CD4-positive, CD25-positive, alpha-beta regulatory T cell (primary cell): ENCODE measurements at regions not wholly inside any gene's neighbourhood (a gene's known extent, or its start where the extent isn't known, plus 50 kb on each side); places are given as distances from the start of the nearest gene placed in this dataset.
A peak's percentile ranks its signal among the peaks of the same experiment; 100 is the strongest.

Source experiments
- ATAC-seq, 2 donors: fragments of 150-1000 bp; cut with Tn5 transposase; one replicate each; pipeline ENCODE4 v1.10.0; 2021; ENCODE audit warnings: low read depth in 2 of 2, moderate number of reproducible peaks in 2 of 2, moderate library complexity in 1 of 2
- DNase-seq, 3 donors: peaks; one replicate each; pipeline versions ENCODE4 v3.0.0 to v3.0.0-alpha.2; 2012 to 2022; ENCODE audit warnings: mixed read lengths in 1 of 3
- H3K27ac ChIP-seq: one replicate; pipeline ENCODE4 v1.7.0; 2013; ENCODE audit warnings: mild to moderate bottlenecking, low read length; ENCODE audit not compliant: insufficient read depth, poor library complexity, severe bottlenecking
- H3K27me3 ChIP-seq: one replicate; pipeline ENCODE4 v1.7.0; 2013; ENCODE audit warnings: low read length; ENCODE audit not compliant: control insufficient read depth, insufficient read depth
- H3K36me3 ChIP-seq: one replicate; pipeline ENCODE4 v1.7.0; 2013; ENCODE audit warnings: mild to moderate bottlenecking, low read length, moderate library complexity; ENCODE audit not compliant: control insufficient read depth, insufficient read depth
- H3K4me1 ChIP-seq: 2 replicates; pipeline ENCODE4 v1.7.0; 2013; ENCODE audit warnings: mild to moderate bottlenecking, low read length; ENCODE audit not compliant: insufficient read depth, control insufficient read depth, poor library complexity, severe bottlenecking
- H3K4me3 ChIP-seq: one replicate; pipeline ENCODE4 v1.7.0; 2013; ENCODE audit warnings: low read depth, mild to moderate bottlenecking, low read length, moderate library complexity
- H3K9me3 ChIP-seq, 2 experiments: 1 replicate in 1 of 2; 2 replicates in 1 of 2; pipeline ENCODE4 v1.7.0; 2013; ENCODE audit warnings: low read length in 2 of 2, mild to moderate bottlenecking in 1 of 2, moderate library complexity in 1 of 2; ENCODE audit not compliant: control insufficient read depth in 2 of 2
- H3K27ac Mint-ChIP-seq, 3 donors: one replicate each; pipeline ENCODE4 v1.8.0; 2020 to 2022; ENCODE audit warnings: mild to moderate bottlenecking in 3 of 3, mixed read lengths in 3 of 3, moderate library complexity in 2 of 3
- H3K27me3 Mint-ChIP-seq: one replicate; pipeline ENCODE4 v1.8.0; 2022; ENCODE audit warnings: mild to moderate bottlenecking, mixed read lengths
- H3K36me3 Mint-ChIP-seq: one replicate; pipeline ENCODE4 v1.8.0; 2020; ENCODE audit warnings: mixed read lengths
- H3K4me1 Mint-ChIP-seq, 4 donors: one replicate each; pipeline ENCODE4 v1.8.0; 2020 to 2022; ENCODE audit warnings: mixed read lengths in 4 of 4, mild to moderate bottlenecking in 1 of 4
- H3K4me3 Mint-ChIP-seq, 4 donors: one replicate each; pipeline ENCODE4 v1.8.0; 2020 to 2022; ENCODE audit warnings: mild to moderate bottlenecking in 4 of 4, mixed read lengths in 4 of 4, moderate library complexity in 3 of 4
- H3K9me3 Mint-ChIP-seq, 7 donors: one replicate each; pipeline ENCODE4 v1.8.0; 2020 to 2022; ENCODE audit warnings: mixed read lengths in 7 of 7, mild to moderate bottlenecking in 3 of 7, moderate library complexity in 2 of 7

DNA sequence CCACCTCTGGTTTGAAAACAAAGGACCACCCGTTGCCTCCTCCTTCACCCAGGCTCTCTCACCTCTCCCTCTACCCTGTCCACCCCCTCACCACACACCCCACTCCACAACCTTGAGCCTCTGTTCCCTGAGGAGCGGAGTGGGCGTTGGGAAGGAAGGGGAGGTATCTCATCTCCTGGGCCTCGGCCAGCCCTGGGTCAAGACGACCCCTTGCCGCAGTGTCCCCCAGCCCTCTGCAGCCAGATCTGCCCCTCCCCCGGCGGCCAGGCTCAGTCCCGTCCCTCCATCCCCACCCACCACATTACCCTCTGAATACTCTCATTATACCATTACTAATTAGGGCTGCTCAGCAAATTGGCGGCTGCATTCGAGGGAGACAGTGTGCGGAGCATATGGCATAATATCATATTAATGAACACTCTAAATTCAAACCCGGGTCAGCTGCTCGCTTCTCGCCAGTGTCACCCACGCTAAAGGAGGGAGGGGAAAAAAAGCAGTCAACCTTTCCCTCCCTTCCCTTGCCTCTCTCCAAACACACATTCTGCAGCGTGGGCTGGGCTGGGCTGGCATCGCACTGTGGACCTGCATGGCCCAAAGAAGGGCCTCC is 123.2 kb upstream of the LHX1 start:
- peaks cover 6% of the 10 kb centered on the region for H3K27me3 ChIP-seq
- H3K36me3 Mint-ChIP-seq: no peaks in the 10 kb centered on the region
- no peaks in the 10 kb centered on the region for H3K36me3 ChIP-seq
- no peaks in the 10 kb centered on the region for H3K9me3 ChIP-seq
- no peak overlapping the region for H3K27ac ChIP-seq
- H3K27ac Mint-ChIP-seq: no peak overlapping the region
- peaks cover 63% of the 10 kb centered on the region for H3K27me3 Mint-ChIP-seq
- DNase-seq (no peak), ATAC-seq (no peak)
- no peak overlapping the region for H3K4me3 Mint-ChIP-seq
- H3K4me1 Mint-ChIP-seq: peaks cover 0 to 2% (median 0%) of the 10 kb centered on the region in 4 donors
- H3K4me1 ChIP-seq: no peaks in the 10 kb centered on the region
- no peak overlapping the region for H3K4me3 ChIP-seq
- peaks cover 0 to 2% (median 0%) of the 10 kb centered on the region in 7 donors for H3K9me3 Mint-ChIP-seq

DNA sequence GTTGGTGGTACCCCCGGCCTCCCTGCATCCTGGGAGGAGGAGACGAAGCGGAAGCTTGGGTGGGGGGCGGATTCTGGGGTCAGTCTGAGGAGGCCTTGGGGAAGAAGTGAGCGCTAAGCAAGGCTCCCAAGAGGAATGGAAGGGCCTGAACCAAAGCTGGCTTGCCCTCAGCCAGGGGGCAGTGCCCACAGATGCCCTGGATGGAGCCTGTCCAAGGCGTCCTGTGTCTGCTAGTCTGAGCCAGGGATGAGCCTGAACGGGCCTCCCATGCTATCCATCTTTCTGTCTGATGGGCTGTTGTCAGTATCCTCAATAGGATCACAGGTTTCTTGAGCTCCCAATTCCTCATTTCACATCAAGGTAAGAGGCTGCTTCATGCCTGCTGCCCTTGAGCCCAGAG is 122.3 kb upstream of the LHX1 start:
- Mint-ChIP-seq H3K9me3 (peaks cover 0 to 2% (median 0%) of the 10 kb centered on the region in 7 donors), H3K4me3 (no peak overlapping the region), H3K27me3 (peaks cover 55% of the 10 kb centered on the region), H3K27ac (no peak overlapping the region), H3K36me3 (no peaks in the 10 kb centered on the region), H3K4me1 (peaks cover 0 to 2% (median 0%) of the 10 kb centered on the region in 4 donors)
- no peak overlapping the region for H3K27ac ChIP-seq
- ATAC-seq (no peak), DNase-seq (no peak)
- H3K4me1 ChIP-seq: no peaks in the 10 kb centered on the region
- no peak overlapping the region for H3K4me3 ChIP-seq
- no peaks in the 10 kb centered on the region for H3K36me3 ChIP-seq
- peaks cover 4% of the 10 kb centered on the region for H3K27me3 ChIP-seq
- H3K9me3 ChIP-seq: no peaks in the 10 kb centered on the region

DNA sequence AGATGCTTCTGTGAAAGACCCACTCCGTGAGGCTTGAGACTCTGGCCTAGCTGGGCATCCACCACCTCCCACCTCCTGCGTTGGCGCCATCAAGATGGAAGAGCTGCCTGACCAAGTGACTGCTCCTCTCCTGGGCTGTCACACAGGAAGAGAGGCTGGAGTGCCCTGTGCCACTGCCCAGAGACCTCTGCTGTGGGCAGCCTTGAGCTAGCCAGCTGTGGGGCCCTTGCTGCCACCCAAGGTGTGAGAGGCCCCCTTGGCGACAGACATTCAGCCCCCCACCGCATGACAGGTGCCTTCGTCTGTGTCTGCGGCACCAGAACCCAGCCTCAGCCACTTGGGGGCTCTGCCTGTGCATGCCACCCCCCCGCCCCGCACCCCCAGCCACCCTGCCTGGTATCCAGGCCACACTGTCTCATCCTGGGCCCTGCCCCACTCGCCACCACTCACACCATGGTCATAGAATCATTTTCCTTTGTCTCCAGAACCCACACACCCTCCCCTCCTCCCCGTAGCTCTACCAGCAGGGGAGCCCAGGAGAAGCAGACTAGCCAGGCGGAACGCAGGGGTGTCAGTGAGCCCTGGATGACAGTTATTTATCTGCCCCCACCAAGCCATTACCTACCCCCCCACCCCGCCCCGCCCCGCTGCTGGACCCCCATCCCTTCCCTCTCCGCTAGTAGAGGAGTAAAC is 120.9 kb upstream of the LHX1 start:
- no peak for ATAC-seq
- H3K27me3 Mint-ChIP-seq: peaks cover 51% of the 10 kb centered on the region
- peaks cover 0 to 2% (median 0%) of the 10 kb centered on the region in 4 donors for H3K4me1 Mint-ChIP-seq
- Histone ChIP-seq H3K4me1 (no peaks in the 10 kb centered on the region), H3K36me3 (no peaks in the 10 kb centered on the region), H3K27ac (no peak overlapping the region), H3K27me3 (no peaks in the 10 kb centered on the region), H3K9me3 (no peaks in the 10 kb centered on the region), H3K4me3 (no peak overlapping the region)
- no peak overlapping the region for H3K27ac Mint-ChIP-seq
- H3K9me3 Mint-ChIP-seq: no peaks in the 10 kb centered on the region
- no peaks in the 10 kb centered on the region for H3K36me3 Mint-ChIP-seq
- no peak for DNase-seq
- H3K4me3 Mint-ChIP-seq: no peak overlapping the region

DNA sequence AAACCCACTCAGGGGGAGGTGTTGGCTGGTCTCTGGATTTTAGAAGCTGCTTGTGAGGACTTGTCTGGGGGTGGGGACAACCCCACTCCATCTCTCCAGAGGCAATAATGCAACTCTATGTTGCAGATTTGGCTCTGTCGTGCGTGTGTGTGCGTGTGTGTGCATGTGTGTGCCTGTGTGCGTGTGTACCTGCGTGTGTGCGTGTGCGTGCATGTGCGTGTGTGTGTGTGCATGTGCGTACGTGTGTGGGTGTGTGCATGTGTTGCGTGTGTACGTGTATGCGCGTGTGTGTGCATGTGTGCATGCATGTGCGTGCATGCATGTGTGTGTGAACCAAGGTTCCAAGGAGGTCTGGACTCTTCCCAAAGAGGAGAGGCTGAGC is 120.4 kb upstream of the LHX1 start:
- no peak overlapping the region for H3K4me3 Mint-ChIP-seq
- H3K27ac ChIP-seq: no peak overlapping the region
- H3K27ac Mint-ChIP-seq: no peak overlapping the region
- ATAC-seq (no peak), DNase-seq (no peak)
- H3K9me3 Mint-ChIP-seq: no peaks in the 10 kb centered on the region
- no peaks in the 10 kb centered on the region for H3K9me3 ChIP-seq
- H3K27me3 ChIP-seq: no peaks in the 10 kb centered on the region
- peaks cover 0 to 2% (median 0%) of the 10 kb centered on the region in 4 donors for H3K4me1 Mint-ChIP-seq
- peaks cover 48% of the 10 kb centered on the region for H3K27me3 Mint-ChIP-seq
- no peaks in the 10 kb centered on the region for H3K36me3 ChIP-seq
- H3K4me3 ChIP-seq: no peak overlapping the region
- no peaks in the 10 kb centered on the region for H3K36me3 Mint-ChIP-seq
- H3K4me1 ChIP-seq: no peaks in the 10 kb centered on the region

DNA sequence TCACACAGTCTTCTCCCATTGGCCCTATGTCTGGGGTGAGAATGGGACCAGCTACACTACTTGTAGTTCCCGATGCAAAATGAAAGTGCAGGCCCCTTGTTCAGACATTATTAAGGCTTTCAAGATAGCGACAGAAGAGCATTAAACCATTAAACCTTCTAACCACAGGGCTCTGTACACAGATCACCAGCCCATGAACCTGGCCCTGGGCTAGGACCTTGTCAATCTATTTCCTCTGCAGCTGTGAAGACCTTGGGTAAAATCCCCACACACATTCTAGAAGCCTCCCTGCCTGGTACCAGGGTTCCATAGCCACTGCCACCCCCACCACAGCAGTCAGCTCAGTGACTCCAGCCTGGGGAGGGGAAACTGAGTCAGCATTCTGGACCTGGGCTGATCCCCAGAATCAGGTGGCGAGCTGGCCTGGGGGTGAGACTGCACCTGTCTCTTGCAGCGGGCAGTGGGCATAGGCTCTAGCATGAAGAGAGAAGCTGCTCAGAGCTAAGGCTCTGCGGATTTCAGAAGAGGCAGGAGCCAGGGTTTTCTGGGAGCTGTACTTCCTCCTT is 119.7 kb upstream of the LHX1 start:
- no peak for DNase-seq
- H3K4me3 Mint-ChIP-seq: no peak overlapping the region
- Histone ChIP-seq H3K4me3 (no peak overlapping the region), H3K27ac (no peak overlapping the region), H3K36me3 (no peaks in the 10 kb centered on the region), H3K4me1 (no peaks in the 10 kb centered on the region), H3K9me3 (no peaks in the 10 kb centered on the region), H3K27me3 (no peaks in the 10 kb centered on the region)
- H3K27ac Mint-ChIP-seq: no peak overlapping the region
- H3K4me1 Mint-ChIP-seq: peaks cover 0 to 2% (median 0%) of the 10 kb centered on the region in 4 donors
- no peaks in the 10 kb centered on the region for H3K9me3 Mint-ChIP-seq
- H3K27me3 Mint-ChIP-seq: peaks cover 47% of the 10 kb centered on the region
- no peak for ATAC-seq
- no peaks in the 10 kb centered on the region for H3K36me3 Mint-ChIP-seq

DNA sequence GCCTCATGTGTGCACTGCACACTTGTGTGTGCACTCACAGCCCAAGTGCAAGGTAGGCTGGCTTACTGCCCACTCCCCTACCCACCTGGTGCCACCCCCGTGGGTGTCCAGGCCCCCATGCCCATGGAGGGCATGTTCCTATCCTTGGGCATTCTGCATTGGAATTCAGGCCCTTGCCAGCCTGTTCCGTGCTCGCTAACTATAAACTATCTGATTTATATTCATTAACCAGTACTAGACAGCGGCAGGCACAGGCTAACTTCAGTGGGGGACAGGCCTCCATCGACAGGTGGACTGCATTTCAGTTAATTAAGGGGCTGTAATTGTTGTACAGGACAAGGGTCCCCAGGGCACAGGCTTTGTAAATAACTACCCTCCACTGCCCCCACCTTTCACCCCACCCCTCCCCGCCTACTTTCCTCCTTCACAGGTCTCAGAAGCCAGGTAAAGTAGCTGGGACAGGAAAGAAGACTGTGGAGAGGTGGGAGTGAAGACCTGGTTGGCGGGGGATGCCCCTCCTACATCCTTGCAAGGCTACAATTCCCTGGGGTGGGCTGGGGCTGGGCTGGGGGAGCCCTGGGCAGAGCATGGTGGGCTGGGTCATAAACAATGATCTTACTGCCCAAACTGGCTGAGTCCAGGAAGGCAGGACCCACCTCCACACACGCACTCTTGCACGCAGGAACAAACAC is 119.0 kb upstream of the LHX1 start:
- no peaks in the 10 kb centered on the region for H3K4me1 ChIP-seq
- ATAC-seq (no peak), DNase-seq (no peak)
- peaks cover 46% of the 10 kb centered on the region for H3K27me3 Mint-ChIP-seq
- H3K4me3 Mint-ChIP-seq: no peak overlapping the region
- no peaks in the 10 kb centered on the region for H3K36me3 Mint-ChIP-seq
- H3K4me3 ChIP-seq: no peak overlapping the region
- peaks cover 0 to 2% (median 0%) of the 10 kb centered on the region in 4 donors for H3K4me1 Mint-ChIP-seq
- no peak overlapping the region for H3K27ac ChIP-seq
- no peak overlapping the region for H3K27ac Mint-ChIP-seq
- no peaks in the 10 kb centered on the region for H3K27me3 ChIP-seq
- H3K9me3 Mint-ChIP-seq: no peaks in the 10 kb centered on the region
- no peaks in the 10 kb centered on the region for H3K36me3 ChIP-seq
- H3K9me3 ChIP-seq: no peaks in the 10 kb centered on the region

DNA sequence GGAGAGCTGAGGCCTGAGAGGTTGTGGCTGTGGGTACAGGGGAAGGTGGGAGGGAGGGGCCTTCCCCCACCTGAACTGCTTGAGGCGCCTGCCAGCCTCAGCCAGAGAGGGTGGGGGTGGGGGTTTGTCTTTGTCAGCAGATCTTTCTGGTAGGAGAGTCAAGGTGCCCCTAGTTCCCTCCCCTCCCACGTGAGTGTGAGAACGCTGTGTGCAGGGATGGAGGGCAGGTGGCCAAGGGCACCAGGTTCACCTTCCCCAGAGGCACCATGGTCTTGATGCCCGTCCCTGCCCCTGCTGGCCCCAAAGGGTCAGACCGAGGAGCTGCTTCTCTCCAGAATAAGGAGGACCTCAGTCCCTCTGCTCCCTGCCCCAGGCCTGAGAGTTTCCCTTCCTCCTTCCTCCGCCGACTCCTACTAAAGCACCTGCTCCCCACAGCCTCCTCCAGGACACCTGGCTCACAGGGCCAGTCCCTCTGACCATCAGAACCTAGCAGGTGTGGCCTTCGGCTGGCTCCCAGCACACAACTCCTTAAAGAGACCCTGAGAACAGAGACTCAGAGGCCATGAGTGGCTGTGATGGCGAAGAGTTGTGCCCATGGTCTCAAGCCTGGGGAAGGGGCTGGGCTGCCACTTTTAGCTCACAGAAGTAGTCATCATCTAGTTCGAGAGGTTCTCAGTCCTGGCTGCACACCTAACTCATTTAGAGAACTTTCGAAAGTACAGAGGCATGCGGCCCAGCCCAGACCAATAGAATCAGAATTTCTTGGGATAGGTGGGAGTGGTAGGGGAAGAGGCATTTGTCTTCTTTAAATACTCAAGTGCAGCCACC is 113.2 kb upstream of the LHX1 start:
- Histone ChIP-seq H3K27ac (no peak overlapping the region), H3K27me3 (peaks cover 6% of the 10 kb centered on the region), H3K9me3 (no peaks in the 10 kb centered on the region), H3K36me3 (no peaks in the 10 kb centered on the region), H3K4me1 (no peaks in the 10 kb centered on the region), H3K4me3 (no peak overlapping the region)
- DNase-seq (no peak), ATAC-seq (no peak)
- Mint-ChIP-seq H3K36me3 (no peaks in the 10 kb centered on the region), H3K4me1 (no peaks in the 10 kb centered on the region), H3K27ac (peak overlapping the region in 1 of 3 donors; percentile 62), H3K4me3 (no peak overlapping the region), H3K27me3 (peaks cover 43% of the 10 kb centered on the region), H3K9me3 (no peaks in the 10 kb centered on the region)
